MM.1S (cell line): ENCODE measurements at regions not wholly inside any gene's neighbourhood (a gene's known extent, or its start where the extent isn't known, plus 50 kb on each side); places are given as distances from the start of the nearest gene placed in this dataset.

ENCODE experiments used
- DNase-seq: peaks from one replicate; pipeline ENCODE4 v3.0.0-alpha.2; 2015
- H2AFZ ChIP-seq: fragments of 300-600 bp; sonication (generic); 2 replicates; pipeline ENCODE4 v1.6.0; 2016; ENCODE audit warnings: antibody characterized with exemption, low read length
- H3F3A ChIP-seq: fragments of 300-600 bp; sonication (generic); 2 replicates; pipeline ENCODE4 v1.6.1; 2016; ENCODE audit warnings: mild to moderate bottlenecking, antibody characterized with exemption, low read length, moderate library complexity, mixed read lengths; ENCODE audit not compliant: insufficient read depth
- H3K27ac ChIP-seq: fragments of 300-600 bp; sonication (generic); 2 replicates; pipeline ENCODE4 v1.5.1; 2016; ENCODE audit warnings: mild to moderate bottlenecking, low read length
- H3K27me3 ChIP-seq: fragments of 300-600 bp; sonication (generic); replicated peaks from 2 replicates; pipeline ENCODE4 v1.6.0; 2016; ENCODE audit warnings: low read length; ENCODE audit not compliant: insufficient read depth
- H3K36me3 ChIP-seq: fragments of 300-600 bp; sonication (generic); replicated peaks from 2 replicates; pipeline ENCODE4 v1.6.1; 2016; ENCODE audit warnings: mild to moderate bottlenecking, low read length, mixed read lengths; ENCODE audit not compliant: insufficient read depth
- H3K4me1 ChIP-seq: fragments of 300-600 bp; sonication (generic); 2 replicates; pipeline ENCODE4 v1.6.1; 2016; ENCODE audit warnings: low read length, mixed read lengths
- H3K4me2 ChIP-seq: fragments of 300-600 bp; sonication (generic); 2 replicates; pipeline ENCODE4 v1.6.0; 2016; ENCODE audit warnings: low read depth, low read length
- H3K4me3 ChIP-seq: fragments of 300-600 bp; sonication (generic); 2 replicates; pipeline ENCODE4 v1.5.1; 2016; ENCODE audit warnings: low read length, mixed read lengths
- H3K79me2 ChIP-seq: fragments of 300-600 bp; sonication (generic); 2 replicates; pipeline ENCODE4 v1.6.1; 2016; ENCODE audit warnings: mixed run types, low read length, mixed read lengths
- H3K9ac ChIP-seq: fragments of 300-600 bp; sonication (generic); 2 replicates; pipeline ENCODE4 v1.6.1; 2016; ENCODE audit warnings: low read length, mixed read lengths
- H3K9me2 ChIP-seq: fragments of 300-600 bp; sonication (generic); replicated peaks from 2 replicates; pipeline ENCODE4 v1.6.1; 2016; ENCODE audit warnings: mild to moderate bottlenecking, low read length, mixed read lengths; ENCODE audit not compliant: insufficient read depth
- H3K9me3 ChIP-seq: fragments of 300-600 bp; sonication (generic); replicated peaks from 2 replicates; pipeline ENCODE4 v1.6.1; 2016; ENCODE audit warnings: mild to moderate bottlenecking, low read length, mixed read lengths; ENCODE audit not compliant: insufficient read depth
- H4K20me1 ChIP-seq: fragments of 300-600 bp; sonication (generic); 2 replicates; pipeline ENCODE4 v1.6.1; 2016; ENCODE audit warnings: mild to moderate bottlenecking, low read length, moderate library complexity, mixed read lengths; ENCODE audit not compliant: insufficient read depth
- CTCF ChIP-seq: fragments of 300-600 bp; sonication (generic); IDR thresholded peaks from 2 replicates; pipeline ENCODE4 v1.5.1; 2016; ENCODE audit warnings: antibody characterized with exemption, low read length, mixed read lengths
- EZH2 ChIP-seq: fragments of 300-600 bp; sonication (generic); optimal IDR thresholded peaks from 2 replicates; pipeline ENCODE3; 2017; ENCODE audit warnings: low read depth, mild to moderate bottlenecking, antibody characterized with exemption, low read length, mixed read lengths
- EZH2phosphoT487 ChIP-seq: fragments of 300-600 bp; sonication (generic); IDR thresholded peaks from 2 replicates; pipeline ENCODE4 v1.6.1; 2018; ENCODE audit warnings: antibody characterized with exemption, low read length

GRCh38 chr3:40681658-40682055, 156.9 kb downstream of the ZNF621 start:
- H2AFZ ChIP-seq, result no peak overlapping the region
- no peaks in the 10 kb centered on the region for H3K9me2 ChIP-seq
- H3K4me1 ChIP-seq, result no peaks in the 10 kb centered on the region
- H4K20me1 ChIP-seq, result no peaks in the 10 kb centered on the region
- no peaks in the 10 kb centered on the region for H3F3A ChIP-seq
- H3K9me3 ChIP-seq, result no peaks in the 10 kb centered on the region
- H3K9ac ChIP-seq, result no peak overlapping the region
- TF ChIP-seq EZH2phosphoT487 (no peak), EZH2 (no peak), CTCF (no peak)
- no peak overlapping the region for H3K27ac ChIP-seq
- H3K4me2 ChIP-seq, result no peak overlapping the region
- DNase-seq, result no peak
- no peak overlapping the region for H3K4me3 ChIP-seq
- no peaks in the 10 kb centered on the region for H3K79me2 ChIP-seq
- no peaks in the 10 kb centered on the region for H3K36me3 ChIP-seq
- no peaks in the 10 kb centered on the region for H3K27me3 ChIP-seq

- H3K27me3 ChIP-seq, result no peaks in the 10 kb centered on the region
- TF ChIP-seq CTCF, result no peak
- no peak for TF ChIP-seq EZH2
- TF ChIP-seq EZH2phosphoT487, result no peak
- no peak overlapping the region for H2AFZ ChIP-seq
- no peaks in the 10 kb centered on the region for H3F3A ChIP-seq
- H3K9me2 ChIP-seq, result no peaks in the 10 kb centered on the region
- no peaks in the 10 kb centered on the region for H3K9me3 ChIP-seq
- H3K27ac ChIP-seq, result no peak overlapping the region
- H3K9ac ChIP-seq, result no peak overlapping the region
- H3K79me2 ChIP-seq, result no peaks in the 10 kb centered on the region
- no peak overlapping the region for H3K4me2 ChIP-seq
- no peaks in the 10 kb centered on the region for H3K36me3 ChIP-seq
- H3K4me1 ChIP-seq, result no peaks in the 10 kb centered on the region
- no peak for DNase-seq
- no peaks in the 10 kb centered on the region for H4K20me1 ChIP-seq
- H3K4me3 ChIP-seq, result no peak overlapping the region
These were observed 165.1 kb downstream of the ZNF621 start for GRCh38 chr3:40689837-40690236.

- no peaks in the 10 kb centered on the region for H3K4me1 ChIP-seq
- H4K20me1 ChIP-seq, result no peaks in the 10 kb centered on the region
- H3K9me2 ChIP-seq, result no peaks in the 10 kb centered on the region
- no peak overlapping the region for H3K4me3 ChIP-seq
- no peak overlapping the region for H3K4me2 ChIP-seq
- no peak for DNase-seq
- no peak overlapping the region for H3K9ac ChIP-seq
- H3K27me3 ChIP-seq, result no peaks in the 10 kb centered on the region
- no peak overlapping the region for H3K27ac ChIP-seq
- no peak overlapping the region for H2AFZ ChIP-seq
- TF ChIP-seq EZH2, result no peak
- TF ChIP-seq EZH2phosphoT487, result no peak
- no peak for TF ChIP-seq CTCF
- no peaks in the 10 kb centered on the region for H3F3A ChIP-seq
- H3K9me3 ChIP-seq, result no peaks in the 10 kb centered on the region
- no peaks in the 10 kb centered on the region for H3K79me2 ChIP-seq
- no peaks in the 10 kb centered on the region for H3K36me3 ChIP-seq
These were observed 166.1 kb downstream of the ZNF621 start for GRCh38 chr3:40690749-40691451.
